Suppressor macrophage treated with lipopolysaccharide for 4 hours (primary cell): ENCODE measurements at regions not wholly inside any gene's neighbourhood (a gene's known extent, or its start where the extent isn't known, plus 50 kb on each side); places are given as distances from the start of the nearest gene placed in this dataset.
"Not testable (repeated sequence)": the region's sequence is repeated elsewhere in the genome, so short reads cannot be mapped to it uniquely, and the experiment has no call there.

Source experiments
- DNase-seq: peaks from one replicate; pipeline ENCODE4 v3.0.0-alpha.2; 2020

GRCh38 chr9:3658964-3659363, 133.2 kb upstream of the RFX3 start:
- DNase-seq, result no peak

GRCh38 chr9:3656224-3656623, 130.4 kb upstream of the RFX3 start:
- DNase-seq, result no peak

- no peak for DNase-seq
These were observed 125.3 kb upstream of the RFX3 start for GRCh38 chr9:3650994-3651622.

GRCh38 chr9:3648722-3649246, 123.0 kb upstream of the RFX3 start:
- DNase-seq, result no peak

- DNase-seq, result no peak
These were observed 122.5 kb upstream of the RFX3 start for GRCh38 chr9:3648266-3648665.

GRCh38 chr9:3647652-3648051, 121.9 kb upstream of the RFX3 start:
- no peak for DNase-seq

GRCh38 chr9:3646226-3646625, 120.4 kb upstream of the RFX3 start:
- no peak for DNase-seq

- not testable (repeated sequence) for DNase-seq
These were observed 116.3 kb upstream of the RFX3 start for GRCh38 chr9:3642075-3642474.

GRCh38 chr9:3629495-3629894, 103.7 kb upstream of the RFX3 start:
- no peak for DNase-seq

GRCh38 chr9:3628239-3628638, 102.4 kb upstream of the RFX3 start:
- DNase-seq, result no peak

- DNase-seq, result no peak
These were observed 82.2 kb upstream of the RFX3 start for GRCh38 chr9:3608011-3608410.

- DNase-seq, result no peak
These were observed 74.9 kb upstream of the RFX3 start for GRCh38 chr9:3600672-3601071.

GRCh38 chr9:3597792-3598191, 72.0 kb upstream of the RFX3 start:
- no peak for DNase-seq

GRCh38 chr9:3586066-3586465, 60.3 kb upstream of the RFX3 start:
- DNase-seq, result no peak

GRCh38 chr9:3585606-3586005, 59.8 kb upstream of the RFX3 start:
- DNase-seq, result peak; percentile 19

GRCh38 chr9:3578786-3579185, 53.0 kb upstream of the RFX3 start:
- peak; percentile 91 for DNase-seq

GRCh38 chr9:3576328-3576727, 50.5 kb upstream of the RFX3 start:
- peak; percentile 95 for DNase-seq

GRCh38 chr9:3575821-3576220, 50.0 kb upstream of the RFX3 start:
- peak; percentile 58 for DNase-seq
